ENCODE measurements at regions not wholly inside any gene's neighbourhood (a gene's known extent, or its start where the extent isn't known, plus 50 kb on each side); places are given as distances from the start of the nearest gene placed in this dataset.

GRCh38 chr1:93750955-93751354 lies 69.3 kb upstream of the BCAR3 start:
- no peak for TF ChIP-seq CTCF (IDR thresholded peaks at IDR 0.05; ENCODE audit: low read length)
- TF ChIP-seq EZH2 (IDR thresholded peaks at IDR 0.05; ENCODE audit: borderline replicate concordance, low read length) = no peak
